HG03108 (cell line): ENCODE measurements at regions not wholly inside any gene's neighbourhood (a gene's known extent, or its start where the extent isn't known, plus 50 kb on each side); places are given as distances from the start of the nearest gene placed in this dataset.

Experiments
- ATAC-seq: cut with Tn5 transposase; IDR thresholded peaks from one replicate; pipeline ENCODE4 v1.9.1; 2021; ENCODE audit warnings: moderate library complexity; ENCODE audit not compliant: unreplicated experiment

GRCh38 chr1:80961464-80962190, 839.1 kb upstream of the ADGRL2 start:
- no peak for ATAC-seq

- no peak for ATAC-seq
These were observed 867.4 kb upstream of the ADGRL2 start for GRCh38 chr1:80933346-80933745.

GRCh38 chr1:80931178-80931577, 869.6 kb upstream of the ADGRL2 start:
- ATAC-seq: no peak

- ATAC-seq: no peak
These were observed 870.7 kb upstream of the ADGRL2 start for GRCh38 chr1:80929868-80930508.

- no peak for ATAC-seq
These were observed 874.2 kb upstream of the ADGRL2 start for GRCh38 chr1:80926531-80926930.

GRCh38 chr1:80925130-80925805, 875.5 kb upstream of the ADGRL2 start:
- no peak for ATAC-seq

GRCh38 chr1:80924290-80924689, 876.4 kb upstream of the ADGRL2 start:
- no peak for ATAC-seq

GRCh38 chr1:80922906-80923305, 877.8 kb upstream of the ADGRL2 start:
- no peak for ATAC-seq

- no peak for ATAC-seq
These were observed 881.3 kb upstream of the ADGRL2 start for GRCh38 chr1:80919426-80919825.

- no peak for ATAC-seq
These were observed 882.4 kb upstream of the ADGRL2 start for GRCh38 chr1:80918380-80918779.

- ATAC-seq: no peak
These were observed 882.9 kb upstream of the ADGRL2 start for GRCh38 chr1:80917826-80918225.

- no peak for ATAC-seq
These were observed 883.5 kb upstream of the ADGRL2 start for GRCh38 chr1:80917225-80917624.

- ATAC-seq: no peak
These were observed 885.2 kb upstream of the ADGRL2 start for GRCh38 chr1:80915491-80915890.

- no peak for ATAC-seq
These were observed 890.3 kb upstream of the ADGRL2 start for GRCh38 chr1:80910426-80910825.

GRCh38 chr1:80909172-80909784, 891.5 kb upstream of the ADGRL2 start:
- ATAC-seq: no peak

GRCh38 chr1:80896781-80897356, 903.9 kb upstream of the ADGRL2 start:
- no peak for ATAC-seq

GRCh38 chr1:80894921-80895320, 905.8 kb upstream of the ADGRL2 start:
- ATAC-seq: no peak

GRCh38 chr1:80893115-80893514, 907.6 kb upstream of the ADGRL2 start:
- no peak for ATAC-seq

- ATAC-seq: no peak
These were observed 908.2 kb upstream of the ADGRL2 start for GRCh38 chr1:80892539-80892938.

- no peak for ATAC-seq
These were observed 908.9 kb upstream of the ADGRL2 start for GRCh38 chr1:80891871-80892270.

GRCh38 chr1:80882553-80882952, 918.2 kb upstream of the ADGRL2 start:
- no peak for ATAC-seq
